HEK293T (cell line): ENCODE measurements at regions not wholly inside any gene's neighbourhood (a gene's known extent, or its start where the extent isn't known, plus 50 kb on each side); places are given as distances from the start of the nearest gene placed in this dataset.

Source experiments
- FOXM1 ChIP-seq: fragments of 450-650 bp; IDR thresholded peaks from 2 replicates; pipeline ENCODE4 v1.6.1; 2017; ENCODE audit warnings: mild to moderate bottlenecking, borderline replicate concordance
- NFRKB ChIP-seq: fragments of 450-650 bp; IDR thresholded peaks from 2 replicates; pipeline ENCODE4 v1.6.1; 2016; ENCODE audit warnings: mild to moderate bottlenecking, moderate library complexity

DNA sequence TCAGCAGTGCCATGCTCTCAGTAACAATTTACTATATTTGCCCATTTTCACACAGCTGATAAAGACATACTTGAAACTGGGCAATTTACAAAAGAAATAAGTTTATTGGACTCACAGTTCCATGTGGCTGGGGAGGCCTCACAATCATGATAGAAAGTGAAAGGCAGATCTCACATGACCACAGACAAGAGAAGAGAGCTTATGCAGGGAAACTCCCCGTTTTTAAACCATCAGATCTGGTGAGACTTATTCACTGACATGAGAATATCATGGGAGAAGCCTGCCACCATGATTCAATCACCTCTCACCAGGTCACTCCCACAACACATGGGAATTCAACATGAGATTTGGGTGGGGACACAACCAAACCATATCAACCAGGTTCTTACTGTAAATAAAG, 112.1 kb upstream of the C1orf87 start:
- TF ChIP-seq NFRKB (no peak), FOXM1 (no peak)
